H7 (cell line): ENCODE measurements at regions not wholly inside any gene's neighbourhood (a gene's known extent, or its start where the extent isn't known, plus 50 kb on each side); places are given as distances from the start of the nearest gene placed in this dataset.
"Not testable (repeated sequence)": the region's sequence is repeated elsewhere in the genome, so short reads cannot be mapped to it uniquely, and the experiment has no call there.

Experiments
- DNase-seq: peaks from one replicate; pipeline ENCODE4 v3.0.0; 2012
- H3K27me3 ChIP-seq: 2 replicates; pipeline ENCODE4 v1.6.0; 2011; ENCODE audit warnings: mild to moderate bottlenecking, low read length; ENCODE audit not compliant: control insufficient read depth, insufficient read depth
- H3K36me3 ChIP-seq: replicated peaks from 2 replicates; pipeline ENCODE4 v1.5.1; 2011; ENCODE audit warnings: low read length; ENCODE audit not compliant: control insufficient read depth, insufficient read depth
- H3K4me3 ChIP-seq: 2 replicates; pipeline ENCODE4 v1.5.1; 2011; ENCODE audit warnings: low read depth, mild to moderate bottlenecking, control low read depth, low read length, moderate library complexity; ENCODE audit not compliant: insufficient read depth

DNA sequence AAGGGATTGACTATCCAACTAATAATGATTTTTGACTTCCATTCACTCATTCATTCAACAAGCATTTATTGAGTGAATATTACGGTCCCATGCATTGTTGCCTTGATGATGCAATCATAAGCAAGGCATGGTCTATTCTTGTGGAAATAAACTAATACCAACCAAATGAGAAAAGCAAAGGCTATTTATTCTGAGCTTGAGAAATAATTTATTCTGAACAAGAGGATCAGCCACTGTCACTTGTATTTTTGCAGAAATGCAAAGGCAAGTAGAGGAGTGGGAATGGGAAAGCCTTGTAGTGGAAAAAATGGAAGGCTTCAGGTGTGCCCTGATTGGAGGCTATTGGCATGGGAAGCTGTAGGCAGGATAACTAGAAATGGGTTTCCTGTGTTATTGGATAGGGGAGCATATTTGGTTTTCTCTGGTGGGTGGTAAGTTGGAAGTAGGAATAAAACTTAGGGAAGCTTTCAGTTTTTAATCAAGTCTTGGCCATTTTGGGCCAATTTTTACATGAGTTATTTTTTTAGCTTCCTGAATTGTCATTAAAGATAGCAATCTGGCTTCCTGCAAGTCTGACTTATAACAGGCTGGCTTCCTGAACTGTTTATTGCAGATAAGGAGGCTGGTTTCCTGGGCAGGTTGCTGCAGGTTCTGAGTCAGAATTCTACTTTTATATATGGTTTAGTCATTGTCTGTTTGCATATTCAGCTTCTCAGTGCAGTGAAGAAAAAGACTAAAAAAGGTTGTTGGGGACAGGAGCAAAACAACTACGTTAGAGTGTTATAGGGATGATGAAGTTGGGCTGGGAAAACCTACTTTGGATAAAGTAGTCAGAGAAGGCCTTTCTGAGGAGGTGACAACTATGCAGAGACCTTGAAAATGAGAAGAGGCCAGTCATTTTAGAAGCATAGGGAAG, 106.7 kb downstream of the APIP start:
- no peak for DNase-seq
- no peak overlapping the region for H3K4me3 ChIP-seq

GRCh38 chr11:34806875-34807274, 109.3 kb downstream of the APIP start:
- Histone ChIP-seq H3K4me3 (no peak overlapping the region), H3K36me3 (no peaks in the 10 kb centered on the region), H3K27me3 (no peaks in the 10 kb centered on the region)
- DNase-seq: no peak

More for the DNA sequence above, 106.7 kb downstream of the APIP start:
- Histone ChIP-seq H3K27me3 (no peaks in the 10 kb centered on the region), H3K36me3 (no peaks in the 10 kb centered on the region)

GRCh38 chr11:34805937-34806336, 110.2 kb downstream of the APIP start:
- Histone ChIP-seq H3K27me3 (no peaks in the 10 kb centered on the region), H3K4me3 (no peak overlapping the region), H3K36me3 (no peaks in the 10 kb centered on the region)
- DNase-seq: no peak

- Histone ChIP-seq H3K27me3 (no peaks in the 10 kb centered on the region), H3K36me3 (no peaks in the 10 kb centered on the region), H3K4me3 (no peak overlapping the region)
- no peak for DNase-seq
These were observed 116.3 kb downstream of the APIP start for GRCh38 chr11:34799848-34800247.

- H3K27me3 ChIP-seq: no peaks in the 10 kb centered on the region
- no peaks in the 10 kb centered on the region for H3K36me3 ChIP-seq
- no peak overlapping the region for H3K4me3 ChIP-seq
- no peak for DNase-seq
These were observed 117.2 kb downstream of the APIP start for GRCh38 chr11:34798985-34799384.

DNA sequence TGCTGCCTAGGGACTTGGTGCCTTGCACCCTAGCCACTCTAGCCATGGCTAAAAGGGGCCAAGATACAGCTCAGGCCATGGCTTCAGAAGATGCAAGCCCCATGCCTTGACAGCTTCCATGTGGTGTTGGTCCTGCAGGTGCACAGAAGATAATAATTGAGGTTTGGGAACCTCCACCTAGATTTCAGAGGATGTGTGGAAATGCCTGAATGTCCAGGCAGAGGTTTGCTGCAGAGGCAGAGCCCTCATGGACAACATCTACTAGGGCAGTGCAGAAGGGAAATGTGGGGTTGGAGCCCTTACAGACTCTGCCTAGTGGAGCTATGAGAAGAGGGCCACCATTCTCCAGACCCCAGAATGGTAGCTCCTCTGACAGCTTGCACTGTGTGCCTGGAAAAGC, 118.7 kb downstream of the APIP start:
- not testable (repeated sequence) for DNase-seq, H3K4me3 ChIP-seq

DNA sequence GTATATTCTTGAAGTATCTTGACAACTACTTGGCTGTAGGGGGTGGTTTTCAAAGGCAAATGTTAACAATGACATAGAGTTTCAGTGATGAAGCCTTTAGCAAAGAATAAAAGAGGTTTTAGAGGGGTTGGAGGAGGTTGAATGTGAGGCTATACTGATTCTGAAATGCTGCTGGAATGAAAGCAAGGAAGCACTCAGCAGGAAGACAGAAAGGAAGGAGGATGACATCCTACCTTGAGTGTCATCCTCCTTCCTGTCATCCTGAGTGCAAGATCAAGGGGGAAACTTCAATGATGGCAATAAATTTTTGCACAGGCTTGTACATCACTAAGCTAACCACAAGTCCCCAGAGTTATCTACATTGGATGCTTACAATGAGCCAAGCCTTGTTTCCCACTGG, 120.5 kb downstream of the APIP start:
- Histone ChIP-seq H3K4me3 (no peak overlapping the region), H3K36me3 (no peaks in the 10 kb centered on the region), H3K27me3 (no peaks in the 10 kb centered on the region)
- DNase-seq: no peak

More for the DNA sequence above, 118.7 kb downstream of the APIP start:
- H3K27me3 ChIP-seq, H3K36me3 ChIP-seq: not testable (repeated sequence)

GRCh38 chr11:34794696-34795095, 121.5 kb downstream of the APIP start:
- H3K4me3 ChIP-seq: no peak overlapping the region
- no peaks in the 10 kb centered on the region for H3K27me3 ChIP-seq
- DNase-seq: no peak
- no peaks in the 10 kb centered on the region for H3K36me3 ChIP-seq

DNA sequence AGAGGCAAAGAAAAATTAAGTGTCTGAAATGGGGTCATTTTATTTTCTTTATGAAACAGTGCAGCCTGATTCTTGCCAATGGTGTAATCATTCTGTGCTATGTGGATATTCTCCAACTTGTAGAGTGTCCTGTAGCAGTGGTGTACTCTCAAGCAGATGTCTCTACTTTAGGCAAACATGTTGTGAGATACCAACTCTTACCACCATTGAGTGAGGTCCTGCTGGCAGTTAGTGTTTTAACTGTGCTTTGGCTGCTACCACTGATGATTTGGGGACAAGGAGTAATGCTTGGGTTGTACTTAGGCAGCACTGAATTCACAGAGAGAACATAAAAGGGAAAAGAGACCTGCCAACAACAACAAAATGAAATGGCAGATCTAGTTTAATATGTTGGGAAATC, 122.5 kb downstream of the APIP start:
- H3K27me3 ChIP-seq: no peaks in the 10 kb centered on the region
- no peaks in the 10 kb centered on the region for H3K36me3 ChIP-seq
- H3K4me3 ChIP-seq: no peak overlapping the region
- no peak for DNase-seq

- Histone ChIP-seq H3K36me3 (no peaks in the 10 kb centered on the region), H3K4me3 (no peak overlapping the region), H3K27me3 (no peaks in the 10 kb centered on the region)
- DNase-seq: no peak
These were observed 123.3 kb downstream of the APIP start for GRCh38 chr11:34792814-34793258.

GRCh38 chr11:34791780-34792542, 124.2 kb downstream of the APIP start:
- H3K36me3 ChIP-seq: no peaks in the 10 kb centered on the region
- H3K4me3 ChIP-seq: no peak overlapping the region
- no peaks in the 10 kb centered on the region for H3K27me3 ChIP-seq
- peak; percentile 44 for DNase-seq

DNA sequence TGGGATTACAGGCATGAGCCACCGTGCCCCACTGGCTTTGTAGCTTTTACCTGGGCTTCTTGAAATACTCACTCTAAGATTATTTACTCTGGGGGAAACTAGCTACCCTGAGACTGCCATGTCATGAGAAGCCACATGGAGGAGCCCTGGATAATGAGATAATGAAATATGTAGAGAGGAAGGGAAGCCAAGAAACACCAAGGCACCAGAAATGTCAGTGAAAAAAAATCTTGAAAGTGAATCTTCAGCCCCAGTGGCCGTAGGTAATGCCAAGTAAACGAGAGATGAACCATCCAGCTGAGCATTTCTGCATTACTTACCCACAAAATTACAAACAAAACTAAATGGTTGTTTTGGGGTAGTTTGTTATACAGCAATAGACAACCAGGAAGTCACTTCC, 125.6 kb downstream of the APIP start:
- no peaks in the 10 kb centered on the region for H3K36me3 ChIP-seq
- peak; percentile 18 for DNase-seq
- H3K27me3 ChIP-seq: no peaks in the 10 kb centered on the region
- H3K4me3 ChIP-seq: no peak overlapping the region

DNA sequence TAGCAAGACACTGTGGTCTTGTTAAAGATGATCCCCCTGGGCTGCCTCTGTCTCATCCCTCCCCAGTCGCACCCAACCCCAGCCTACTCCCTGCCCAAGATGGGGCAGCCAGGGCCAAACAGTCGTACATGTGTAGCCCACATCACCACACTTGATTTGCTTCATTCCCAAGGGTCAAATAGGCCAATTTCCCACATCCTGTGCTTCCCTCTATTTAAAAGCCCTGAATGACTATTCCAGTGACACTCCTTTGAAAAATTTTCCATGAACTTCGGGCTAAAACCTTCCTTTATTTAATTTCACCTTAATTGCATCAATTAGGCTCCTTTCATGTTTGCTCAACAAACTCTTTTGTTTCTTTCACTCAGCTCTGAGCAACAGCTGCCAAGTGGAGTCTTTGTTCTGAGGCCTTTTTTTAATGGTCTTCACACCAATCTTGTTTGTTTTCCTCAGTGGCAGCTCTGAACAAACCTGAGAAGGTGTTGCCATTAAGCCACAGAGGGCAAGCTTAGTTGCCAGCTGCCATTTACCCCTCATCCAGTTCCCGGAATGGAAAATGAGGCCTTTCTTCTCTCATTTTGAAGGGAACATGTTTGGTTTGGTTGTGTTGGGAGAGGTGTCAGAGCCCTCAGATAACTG, 126.9 kb downstream of the APIP start:
- H3K36me3 ChIP-seq: no peaks in the 10 kb centered on the region
- no peak overlapping the region for H3K4me3 ChIP-seq
- no peak for DNase-seq
- H3K27me3 ChIP-seq: no peaks in the 10 kb centered on the region

DNA sequence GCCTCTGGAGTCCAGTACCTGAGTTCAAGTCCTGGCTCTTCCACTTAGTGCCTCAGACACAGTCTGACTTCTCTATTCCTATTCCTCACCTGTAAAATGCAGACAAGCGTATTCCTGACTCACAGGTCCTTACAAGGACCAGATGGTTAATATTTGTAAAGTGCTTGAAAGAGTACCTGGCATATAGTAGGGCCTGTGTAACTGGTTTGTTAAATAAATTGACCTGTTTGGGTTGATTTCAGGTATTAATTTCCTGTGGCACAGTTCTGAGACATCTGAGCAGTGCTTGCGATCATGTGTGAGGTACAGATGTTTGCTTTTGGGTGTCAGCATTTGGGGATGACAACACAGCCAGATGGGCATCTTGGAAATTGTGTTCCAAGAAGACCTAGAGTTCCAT, 127.5 kb downstream of the APIP start:
- Histone ChIP-seq H3K36me3 (no peaks in the 10 kb centered on the region), H3K27me3 (no peaks in the 10 kb centered on the region), H3K4me3 (no peak overlapping the region)
- DNase-seq: no peak

- H3K4me3 ChIP-seq: no peak overlapping the region
- no peaks in the 10 kb centered on the region for H3K36me3 ChIP-seq
- H3K27me3 ChIP-seq: no peaks in the 10 kb centered on the region
- DNase-seq: no peak
These were observed 128.3 kb downstream of the APIP start for GRCh38 chr11:34787895-34788294.
